ENCODE measurements at regions not wholly inside any gene's neighbourhood (a gene's known extent, or its start where the extent isn't known, plus 50 kb on each side); places are given as distances from the start of the nearest gene placed in this dataset.

DNA sequence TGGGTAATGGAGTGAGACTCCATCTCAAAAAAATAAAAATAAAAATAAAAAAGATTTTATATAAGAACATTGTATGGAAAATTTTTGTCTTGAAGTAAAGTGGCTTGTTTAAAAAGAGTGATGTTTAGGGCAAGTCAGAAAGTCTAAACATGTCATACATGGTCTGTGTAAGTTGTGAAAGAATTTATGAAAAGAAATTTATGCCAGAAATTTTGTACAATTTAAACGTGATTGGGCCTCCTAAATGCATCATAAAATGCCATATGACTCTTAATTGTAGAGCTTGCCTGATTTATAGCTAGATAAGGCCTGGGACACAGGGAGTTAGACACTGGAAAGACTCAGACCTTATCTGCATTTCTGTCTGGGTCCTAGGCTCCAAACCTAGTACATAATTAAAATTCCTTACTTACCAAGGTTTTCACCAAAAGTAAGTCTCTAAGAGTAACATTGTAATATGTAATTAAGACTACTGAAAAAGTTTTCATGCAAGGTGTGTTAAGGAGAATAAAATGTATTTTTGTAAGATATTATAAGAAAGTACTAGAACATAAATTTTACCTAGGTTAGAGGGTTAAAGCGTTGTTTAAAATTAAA lies 110.5 kb downstream of the AASDHPPT start:
- Histone ChIP-seq H3K79me2 (ENCODE audit: control insufficient read depth, insufficient read depth, low read length) (no peaks in the 10 kb centered on the region), H3K4me2 (ENCODE audit: extremely low read depth, insufficient read depth, low read length) (no peak overlapping the region), H3K9me3 (ENCODE audit: control insufficient read depth, insufficient read depth, low read depth, low read length) (no peaks in the 10 kb centered on the region), H3K4me3 (replicated peaks in 1 of 4; ENCODE audit: control extremely low read depth in 1 of 4, insufficient read depth in 1 of 4, low read depth in 3 of 4, low read length in 4 of 4) (no peak overlapping the region), H3K4me1 (ENCODE audit: control insufficient read depth, extremely low read depth, insufficient read depth, low read length) (no peaks in the 10 kb centered on the region), H3K27ac (ENCODE audit: insufficient read depth, low read length) (no peak overlapping the region), H2AFZ (ENCODE audit: low read length) (no peak overlapping the region), H3K9ac (ENCODE audit: insufficient read depth, low read length) (no peak overlapping the region), H3K36me3 (ENCODE audit: control insufficient read depth, insufficient read depth, low read length) (no peaks in the 10 kb centered on the region), H3K27me3 (ENCODE audit: control insufficient read depth, insufficient read depth, low read length) (no peaks in the 10 kb centered on the region), H4K20me1 (ENCODE audit: control insufficient read depth, extremely low read depth, insufficient read depth, low read length) (no peaks in the 10 kb centered on the region)
- no peak for DNase-seq (ENCODE audit: low read depth in 2 of 2)
- no peak for TF ChIP-seq EZH2 (IDR thresholded peaks at IDR 0.05; ENCODE audit: low read length, missing control alignments)
- TF ChIP-seq, protein P1, sequence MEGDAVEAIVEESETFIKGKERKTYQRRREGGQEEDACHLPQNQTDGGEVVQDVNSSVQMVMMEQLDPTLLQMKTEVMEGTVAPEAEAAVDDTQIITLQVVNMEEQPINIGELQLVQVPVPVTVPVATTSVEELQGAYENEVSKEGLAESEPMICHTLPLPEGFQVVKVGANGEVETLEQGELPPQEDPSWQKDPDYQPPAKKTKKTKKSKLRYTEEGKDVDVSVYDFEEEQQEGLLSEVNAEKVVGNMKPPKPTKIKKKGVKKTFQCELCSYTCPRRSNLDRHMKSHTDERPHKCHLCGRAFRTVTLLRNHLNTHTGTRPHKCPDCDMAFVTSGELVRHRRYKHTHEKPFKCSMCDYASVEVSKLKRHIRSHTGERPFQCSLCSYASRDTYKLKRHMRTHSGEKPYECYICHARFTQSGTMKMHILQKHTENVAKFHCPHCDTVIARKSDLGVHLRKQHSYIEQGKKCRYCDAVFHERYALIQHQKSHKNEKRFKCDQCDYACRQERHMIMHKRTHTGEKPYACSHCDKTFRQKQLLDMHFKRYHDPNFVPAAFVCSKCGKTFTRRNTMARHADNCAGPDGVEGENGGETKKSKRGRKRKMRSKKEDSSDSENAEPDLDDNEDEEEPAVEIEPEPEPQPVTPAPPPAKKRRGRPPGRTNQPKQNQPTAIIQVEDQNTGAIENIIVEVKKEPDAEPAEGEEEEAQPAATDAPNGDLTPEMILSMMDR (conservative IDR thresholded peaks at IDR 0.05 in 1 of 2, IDR thresholded peaks at IDR 0.05 in 1 of 2; ENCODE audit: low read depth in 1 of 2, low read length in 2 of 2), result no peak

GRCh38 chr11:106193956-106194355 lies 116.5 kb downstream of the AASDHPPT start:
- no peak for DNase-seq (ENCODE audit: low read depth in 2 of 2)
- Histone ChIP-seq H3K36me3 (ENCODE audit: control insufficient read depth, insufficient read depth, low read length) (no peaks in the 10 kb centered on the region), H3K4me1 (ENCODE audit: control insufficient read depth, extremely low read depth, insufficient read depth, low read length) (no peaks in the 10 kb centered on the region), H4K20me1 (ENCODE audit: control insufficient read depth, extremely low read depth, insufficient read depth, low read length) (no peaks in the 10 kb centered on the region), H3K9me3 (ENCODE audit: control insufficient read depth, insufficient read depth, low read depth, low read length) (no peaks in the 10 kb centered on the region), H2AFZ (ENCODE audit: low read length) (no peak overlapping the region), H3K4me3 (replicated peaks in 1 of 4; ENCODE audit: control extremely low read depth in 1 of 4, insufficient read depth in 1 of 4, low read depth in 3 of 4, low read length in 4 of 4) (no peak overlapping the region), H3K79me2 (ENCODE audit: control insufficient read depth, insufficient read depth, low read length) (no peaks in the 10 kb centered on the region), H3K4me2 (ENCODE audit: extremely low read depth, insufficient read depth, low read length) (no peak overlapping the region), H3K9ac (ENCODE audit: insufficient read depth, low read length) (no peak overlapping the region), H3K27me3 (ENCODE audit: control insufficient read depth, insufficient read depth, low read length) (no peaks in the 10 kb centered on the region), H3K27ac (ENCODE audit: insufficient read depth, low read length) (no peak overlapping the region)
- TF ChIP-seq EZH2 (IDR thresholded peaks at IDR 0.05; ENCODE audit: low read length, missing control alignments), result no peak
- TF ChIP-seq, protein P1 (conservative IDR thresholded peaks at IDR 0.05 in 1 of 2, IDR thresholded peaks at IDR 0.05 in 1 of 2; ENCODE audit: low read depth in 1 of 2, low read length in 2 of 2), result no peak

DNA sequence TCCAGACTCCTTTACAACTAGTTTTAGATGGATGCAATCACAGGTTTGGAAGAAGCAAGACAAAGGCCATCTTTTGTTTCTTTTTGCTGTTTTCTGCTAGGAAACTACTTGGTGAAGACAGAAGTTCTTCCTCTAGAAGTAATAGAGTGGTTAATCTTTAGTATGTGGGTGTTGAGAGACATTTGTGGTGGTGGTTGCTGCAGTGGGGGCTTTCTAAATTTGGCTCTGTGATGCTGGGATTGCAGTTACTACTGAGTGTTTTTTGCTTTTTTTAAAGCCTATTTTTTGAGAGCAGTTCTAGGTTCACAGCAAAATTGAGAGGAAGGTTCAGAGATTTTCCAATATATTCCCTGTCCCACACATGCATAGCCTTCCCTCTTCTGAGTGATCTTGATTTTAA lies 120.0 kb downstream of the AASDHPPT start:
- Histone ChIP-seq H3K79me2 (ENCODE audit: control insufficient read depth, insufficient read depth, low read length) (no peaks in the 10 kb centered on the region), H3K4me2 (ENCODE audit: extremely low read depth, insufficient read depth, low read length) (no peak overlapping the region), H3K27ac (ENCODE audit: insufficient read depth, low read length) (no peak overlapping the region), H3K27me3 (ENCODE audit: control insufficient read depth, insufficient read depth, low read length) (no peaks in the 10 kb centered on the region), H3K4me1 (ENCODE audit: control insufficient read depth, extremely low read depth, insufficient read depth, low read length) (no peaks in the 10 kb centered on the region), H3K9ac (ENCODE audit: insufficient read depth, low read length) (no peak overlapping the region), H4K20me1 (ENCODE audit: control insufficient read depth, extremely low read depth, insufficient read depth, low read length) (no peaks in the 10 kb centered on the region), H2AFZ (ENCODE audit: low read length) (no peak overlapping the region), H3K4me3 (replicated peaks in 1 of 4; ENCODE audit: control extremely low read depth in 1 of 4, insufficient read depth in 1 of 4, low read depth in 3 of 4, low read length in 4 of 4) (no peak overlapping the region), H3K36me3 (ENCODE audit: control insufficient read depth, insufficient read depth, low read length) (no peaks in the 10 kb centered on the region), H3K9me3 (ENCODE audit: control insufficient read depth, insufficient read depth, low read depth, low read length) (no peaks in the 10 kb centered on the region)
- no peak for DNase-seq (ENCODE audit: low read depth in 2 of 2)
- TF ChIP-seq, protein P1 (conservative IDR thresholded peaks at IDR 0.05 in 1 of 2, IDR thresholded peaks at IDR 0.05 in 1 of 2; ENCODE audit: low read depth in 1 of 2, low read length in 2 of 2), result no peak
- TF ChIP-seq EZH2 (IDR thresholded peaks at IDR 0.05; ENCODE audit: low read length, missing control alignments), result no peak
